ENCODE measurements at regions not wholly inside any gene's neighbourhood (a gene's known extent, or its start where the extent isn't known, plus 50 kb on each side); places are given as distances from the start of the nearest gene placed in this dataset.
"Not testable (repeated sequence)": the region's sequence is repeated elsewhere in the genome, so short reads cannot be mapped to it uniquely, and the experiment has no call there.

- DNase-seq (ENCODE audit: low read depth, low spot score) = no peak
Measured at GRCh38 chr9:1917396-1917935, 97.7 kb upstream of the SMARCA2 start.

GRCh38 chr9:1918108-1918507, 97.0 kb upstream of the SMARCA2 start:
- no peak for DNase-seq (ENCODE audit: low read depth, low spot score)

GRCh38 chr9:1918622-1919021, 96.5 kb upstream of the SMARCA2 start:
- peak; percentile 8 for DNase-seq (ENCODE audit: low read depth, low spot score)

- DNase-seq (ENCODE audit: low read depth, low spot score) = no peak
Measured at GRCh38 chr9:1919229-1919628, 95.9 kb upstream of the SMARCA2 start.

GRCh38 chr9:1920386-1920785, 94.8 kb upstream of the SMARCA2 start:
- peak; percentile 13 for DNase-seq (ENCODE audit: low read depth, low spot score)

GRCh38 chr9:1922026-1922425, 93.1 kb upstream of the SMARCA2 start:
- peak; percentile 13 for DNase-seq (ENCODE audit: low read depth, low spot score)

- no peak for DNase-seq (ENCODE audit: low read depth, low spot score)
Measured at GRCh38 chr9:1927546-1927945, 87.6 kb upstream of the SMARCA2 start.

- no peak for DNase-seq (ENCODE audit: low read depth, low spot score)
Measured at GRCh38 chr9:1929134-1929533, 86.0 kb upstream of the SMARCA2 start.

- DNase-seq (ENCODE audit: low read depth, low spot score) = no peak
Measured at GRCh38 chr9:1929722-1930244, 85.4 kb upstream of the SMARCA2 start.

GRCh38 chr9:1930245-1930736, 84.9 kb upstream of the SMARCA2 start:
- not testable (repeated sequence) for DNase-seq (ENCODE audit: low read depth, low spot score)

GRCh38 chr9:1938135-1938534, 77.0 kb upstream of the SMARCA2 start:
- DNase-seq (ENCODE audit: low read depth, low spot score) = no peak

- DNase-seq (ENCODE audit: low read depth, low spot score) = no peak
Measured at GRCh38 chr9:1938675-1939170, 76.4 kb upstream of the SMARCA2 start.

GRCh38 chr9:1939466-1939865, 75.7 kb upstream of the SMARCA2 start:
- no peak for DNase-seq (ENCODE audit: low read depth, low spot score)

GRCh38 chr9:1939926-1940368, 75.2 kb upstream of the SMARCA2 start:
- DNase-seq (ENCODE audit: low read depth, low spot score) = peak; percentile 43

GRCh38 chr9:1941989-1942388, 73.2 kb upstream of the SMARCA2 start:
- DNase-seq (ENCODE audit: low read depth, low spot score) = no peak

GRCh38 chr9:1946526-1947283, 68.4 kb upstream of the SMARCA2 start:
- no peak for DNase-seq (ENCODE audit: low read depth, low spot score)

- no peak for DNase-seq (ENCODE audit: low read depth, low spot score)
Measured at GRCh38 chr9:1947438-1947837, 67.7 kb upstream of the SMARCA2 start.

- DNase-seq (ENCODE audit: low read depth, low spot score) = no peak
Measured at GRCh38 chr9:1948541-1948940, 66.6 kb upstream of the SMARCA2 start.

GRCh38 chr9:1951446-1951845, 63.7 kb upstream of the SMARCA2 start:
- no peak for DNase-seq (ENCODE audit: low read depth, low spot score)

GRCh38 chr9:1952001-1952400, 63.1 kb upstream of the SMARCA2 start:
- no peak for DNase-seq (ENCODE audit: low read depth, low spot score)

GRCh38 chr9:1954238-1954637, 60.9 kb upstream of the SMARCA2 start:
- DNase-seq (ENCODE audit: low read depth, low spot score) = no peak

GRCh38 chr9:1956958-1957357, 58.2 kb upstream of the SMARCA2 start:
- DNase-seq (ENCODE audit: low read depth, low spot score) = no peak

GRCh38 chr9:1957856-1958255, 57.3 kb upstream of the SMARCA2 start:
- no peak for DNase-seq (ENCODE audit: low read depth, low spot score)
